H1 (cell line): ENCODE measurements at regions not wholly inside any gene's neighbourhood (a gene's known extent, or its start where the extent isn't known, plus 50 kb on each side); places are given as distances from the start of the nearest gene placed in this dataset.

ENCODE experiments used
- CTCF ChIA-PET: fragments of 300-600 bp; sonication (Branson Sonifier 250); formaldehyde crosslinking; loops from one replicate; lab custom pipeline; 2021; ENCODE audit not compliant: partially characterized antibody; lab: Charles Lee
- POLR2A ChIA-PET: fragments of 300-600 bp; sonication (Branson Sonifier 250); formaldehyde crosslinking; loops from one replicate; lab custom pipeline; 2021; ENCODE audit warnings: inconsistent platforms; ENCODE audit not compliant: partially characterized antibody; lab: Charles Lee
- DNase-seq, 2 experiments: peaks; one replicate each; pipeline versions ENCODE4 v3.0.0 to v3.0.0-alpha.2; 2010 to 2022; ENCODE audit warnings: low spot score in 2 of 2, low read depth in 1 of 2, mixed read lengths in 1 of 2
- FAIRE-seq: peaks from 2 replicates; lab custom pipeline; 2011; peaks lifted over from hg19 to GRCh38; lab: Jason Lieb, UNC
- H2AFZ ChIP-seq: 2 replicates; pipeline ENCODE4 v1.8.1; 2012; ENCODE audit warnings: low read length, inconsistent platforms
- H2AK5ac ChIP-seq: 2 replicates; pipeline ENCODE4 v1.6.1; 2013; ENCODE audit warnings: low read depth, low read length
- H2BK120ac ChIP-seq: replicated peaks from 2 replicates; pipeline ENCODE3; 2013; ENCODE audit warnings: low read depth, low read length, inconsistent platforms
- H2BK12ac ChIP-seq: 2 replicates; pipeline ENCODE4 v1.6.1; 2013; ENCODE audit warnings: low read depth, low read length
- H2BK15ac ChIP-seq: 2 replicates; pipeline ENCODE4 v1.6.1; 2013; ENCODE audit warnings: low read length
- H2BK20ac ChIP-seq: 2 replicates; pipeline ENCODE4 v1.6.1; 2013; ENCODE audit warnings: low read length
- H2BK5ac ChIP-seq: 2 replicates; pipeline ENCODE4 v1.6.1; 2013; ENCODE audit warnings: low read depth, low read length
- H3K14ac ChIP-seq: 2 replicates; pipeline ENCODE4 v1.6.1; 2013; ENCODE audit warnings: inconsistent platforms; ENCODE audit not compliant: insufficient read length
- H3K18ac ChIP-seq: 2 replicates; pipeline ENCODE4 v1.6.1; 2013; ENCODE audit warnings: low read length; ENCODE audit errors: extremely low read depth
- H3K23ac ChIP-seq: 2 replicates; pipeline ENCODE4 v1.6.1; 2013; ENCODE audit warnings: inconsistent platforms; ENCODE audit not compliant: insufficient read length
- H3K23me2 ChIP-seq: 2 replicates; pipeline ENCODE4 v1.6.1; 2013; ENCODE audit warnings: low read depth, low read length
- H3K27ac ChIP-seq: 2 replicates; pipeline ENCODE4 v1.6.1; 2011; ENCODE audit warnings: low read depth, low read length, inconsistent platforms
- H3K27me3 ChIP-seq, 4 experiments: replicated peaks in 1 of 4; 1 replicate in 1 of 4; 2 replicates in 3 of 4; pipeline versions ENCODE4 v1.6.1 to v1.8.1; 2011 to 2013; ENCODE audit warnings: low read length in 3 of 4, mild to moderate bottlenecking in 3 of 4, inconsistent platforms in 2 of 4, mixed read lengths in 2 of 4, moderate library complexity in 1 of 4; ENCODE audit not compliant: control insufficient read depth in 3 of 4, insufficient read depth in 3 of 4; ENCODE audit errors: extremely low read depth in 1 of 4
- H3K36me3 ChIP-seq, 4 experiments: 2 replicates each; pipeline versions ENCODE4 v1.6.1 to v1.8.1; 2011 to 2013; ENCODE audit warnings: mild to moderate bottlenecking in 4 of 4, low read length in 3 of 4, moderate library complexity in 2 of 4, control low read depth in 1 of 4, inconsistent platforms in 1 of 4; ENCODE audit not compliant: insufficient read depth in 4 of 4, control insufficient read depth in 2 of 4
- H3K4ac ChIP-seq: replicated peaks from 2 replicates; pipeline ENCODE3; 2013; ENCODE audit warnings: low read length, low read depth, mixed read lengths, inconsistent platforms; ENCODE audit not compliant: insufficient read length
- H3K4me1 ChIP-seq, 4 experiments: replicated peaks in 1 of 4; 1 replicate in 1 of 4; 2 replicates in 3 of 4; pipeline versions ENCODE4 v1.6.1 to v1.8.1; 2011 to 2013; ENCODE audit warnings: low read length in 3 of 4, inconsistent platforms in 2 of 4, mixed read lengths in 1 of 4; ENCODE audit not compliant: insufficient read depth in 4 of 4, control insufficient read depth in 3 of 4
- H3K4me2 ChIP-seq, 2 experiments: 2 replicates each; pipeline versions ENCODE4 v1.6.1 to v1.8.1; 2011 to 2013; ENCODE audit warnings: low read depth in 2 of 2, low read length in 2 of 2, control low read depth in 1 of 2, inconsistent platforms in 1 of 2, mild to moderate bottlenecking in 1 of 2; ENCODE audit not compliant: insufficient read depth in 1 of 2
- H3K4me3 ChIP-seq, 4 experiments: fragments of 200-600, 300-600 bp in 1 of 4; sonication (generic), shearing (Covaris generic), sonication (Bioruptor Twin) in 1 of 4; 2 replicates each; pipeline versions ENCODE4 v1.5.1 to v1.8.1; 2011 to 2016; ENCODE audit warnings: low read length in 4 of 4, low read depth in 3 of 4, control low read depth in 2 of 4, inconsistent platforms in 2 of 4, mild to moderate bottlenecking in 2 of 4, mixed read lengths in 1 of 4, moderate library complexity in 1 of 4; ENCODE audit not compliant: insufficient read depth in 2 of 4; ENCODE audit errors: extremely low read depth in 1 of 4
- H3K56ac ChIP-seq: replicated peaks from 2 replicates; pipeline ENCODE3; 2013; ENCODE audit warnings: low read depth, mild to moderate bottlenecking, mixed read lengths, low read length, inconsistent platforms; ENCODE audit not compliant: insufficient read length
- H3K79me1 ChIP-seq: 2 replicates; pipeline ENCODE4 v1.6.1; 2013; ENCODE audit warnings: low read depth, low read length, control low read depth
- H3K79me2 ChIP-seq, 2 experiments: 2 replicates each; pipeline versions ENCODE4 v1.6.1 to v1.8.1; 2012 to 2013; ENCODE audit warnings: low read length in 2 of 2, mild to moderate bottlenecking in 2 of 2, inconsistent platforms in 1 of 2; ENCODE audit not compliant: insufficient read depth in 2 of 2, control insufficient read depth in 1 of 2
- H3K9ac ChIP-seq, 4 experiments: replicated peaks in 1 of 4; 1 replicate in 1 of 4; 2 replicates in 3 of 4; pipeline versions ENCODE4 v1.6.1 to v1.8.1; 2011 to 2013; ENCODE audit warnings: low read depth in 3 of 4, low read length in 3 of 4, control low read depth in 2 of 4, mild to moderate bottlenecking in 2 of 4, moderate library complexity in 2 of 4, inconsistent platforms in 1 of 4; ENCODE audit errors: extremely low read depth in 1 of 4
- H3K9me3 ChIP-seq, 2 experiments: 2 replicates each; pipeline versions ENCODE4 v1.6.1 to v1.8.1; 2012 to 2013; ENCODE audit warnings: mild to moderate bottlenecking in 2 of 2, moderate library complexity in 2 of 2, control low read depth in 1 of 2, inconsistent platforms in 1 of 2, low read depth in 1 of 2, low read length in 1 of 2, mixed read lengths in 1 of 2; ENCODE audit not compliant: insufficient read depth in 2 of 2
- H4K20me1 ChIP-seq, 2 experiments: replicated peaks in 1 of 2; 2 replicates each; pipeline versions ENCODE3 to v1.8.1; 2011 to 2013; ENCODE audit warnings: inconsistent platforms in 2 of 2, low read length in 2 of 2, mild to moderate bottlenecking in 1 of 2; ENCODE audit not compliant: insufficient read depth in 2 of 2, control insufficient read depth in 1 of 2
- H4K5ac ChIP-seq: 2 replicates; pipeline ENCODE4 v1.6.1; 2013; ENCODE audit warnings: low read length, low read depth, mixed read lengths, inconsistent platforms; ENCODE audit not compliant: insufficient read length
- H4K8ac ChIP-seq: 2 replicates; pipeline ENCODE4 v1.8.0; 2013; ENCODE audit warnings: mild to moderate bottlenecking, moderate library complexity, low read length, inconsistent platforms; ENCODE audit not compliant: insufficient read depth; ENCODE audit errors: extremely low read depth
- H4K91ac ChIP-seq: replicated peaks from 2 replicates; pipeline ENCODE3; 2013; ENCODE audit warnings: low read length, mixed read lengths, inconsistent platforms; ENCODE audit not compliant: insufficient read length
- ASH2L ChIP-seq: fragments of 200-600, 300-600 bp; sonication (generic); IDR thresholded peaks from one replicate; pipeline ENCODE4 v1.7.1; 2017; ENCODE audit warnings: low read length
- CEBPB ChIP-seq: IDR thresholded peaks from 2 replicates; pipeline ENCODE4 v1.6.1; 2012; ENCODE audit warnings: low read depth, low read length
- CHD1 ChIP-seq: IDR thresholded peaks from 2 replicates; pipeline ENCODE4 v1.6.1; 2012; ENCODE audit warnings: low read depth, low read length, improper control_type of control experiment
- CREB1 ChIP-seq: IDR thresholded peaks from 2 replicates; pipeline ENCODE4 v1.6.1; 2012; ENCODE audit warnings: inconsistent platforms
- MAFK ChIP-seq: IDR thresholded peaks from 2 replicates; pipeline ENCODE4 v1.6.1; 2012; ENCODE audit warnings: low read depth, mild to moderate bottlenecking, improper control_type of control experiment, low read length
- RNF2 ChIP-seq: fragments of 200-900, 300-1000 bp; sonication (generic); IDR thresholded peaks from 2 replicates; pipeline ENCODE4 v1.7.1; 2016; ENCODE audit warnings: borderline replicate concordance, low read depth, mild to moderate bottlenecking, antibody characterized with exemption, low read length; ENCODE audit not compliant: poor library complexity, severe bottlenecking; ENCODE audit errors: missing control alignments
- SIRT6 ChIP-seq: IDR thresholded peaks from one replicate; pipeline ENCODE4 v1.7.1; 2012; ENCODE audit warnings: low read length, inconsistent platforms
- SP1 ChIP-seq: IDR thresholded peaks from 2 replicates; pipeline ENCODE4 v1.6.1; 2011; ENCODE audit warnings: low read depth, low read length
- SRF ChIP-seq: IDR thresholded peaks from 2 replicates; pipeline ENCODE4 v1.6.1; 2011; ENCODE audit warnings: mild to moderate bottlenecking, low read depth, low read length, moderate library complexity
- SUZ12 ChIP-seq: fragments of 200-600 bp; sonication (generic); IDR thresholded peaks from 2 replicates; pipeline ENCODE4 v1.6.1; 2012; ENCODE audit warnings: mild to moderate bottlenecking, inconsistent platforms, low read length, moderate library complexity, mixed read lengths
- TAF7 ChIP-seq: optimal IDR thresholded peaks from 2 replicates; pipeline ENCODE3; 2011; ENCODE audit warnings: low read depth, mild to moderate bottlenecking, inconsistent platforms, low read length, moderate library complexity, borderline replicate concordance
- TBP ChIP-seq: IDR thresholded peaks from 2 replicates; pipeline ENCODE4 v1.6.1; 2011; ENCODE audit warnings: low read depth, low read length, improper control_type of control experiment
- TEAD4 ChIP-seq: IDR thresholded peaks from 2 replicates; pipeline ENCODE4 v1.6.1; 2012; ENCODE audit warnings: low read depth, low read length, inconsistent platforms, mixed read lengths
- WGBS, 2 experiments: shearing (Covaris generic) in 1 of 2; methylation state at CpG; one replicate each; pipeline versions ENCODE4 v1.1.6 to v1.1.7; 2013 to 2015; ENCODE audit warnings: low lambda C conversion rate in 2 of 2, mixed read lengths in 2 of 2, inconsistent platforms in 1 of 2, low coverage in 1 of 2, missing lambda C conversion rate in 1 of 2; ENCODE audit not compliant: insufficient replicate concordance in 2 of 2, insufficient coverage in 1 of 2, insufficient read length in 1 of 2; ENCODE audit errors: extremely low coverage in 1 of 2, missing lambda C conversion rate in 1 of 2; 5-methylcytosine and 5-hydroxymethylcytosine counted together
- TF ChIP-seq, protein P1 (sequence below): IDR thresholded peaks from 2 replicates; pipeline ENCODE4 v1.6.1; 2012; ENCODE audit warnings: inconsistent platforms
- TF ChIP-seq, protein P2 (sequence below): IDR thresholded peaks from 2 replicates; pipeline ENCODE4 v1.6.1; 2011; ENCODE audit warnings: low read depth, mild to moderate bottlenecking, low read length; ENCODE audit not compliant: insufficient read depth

DNA sequence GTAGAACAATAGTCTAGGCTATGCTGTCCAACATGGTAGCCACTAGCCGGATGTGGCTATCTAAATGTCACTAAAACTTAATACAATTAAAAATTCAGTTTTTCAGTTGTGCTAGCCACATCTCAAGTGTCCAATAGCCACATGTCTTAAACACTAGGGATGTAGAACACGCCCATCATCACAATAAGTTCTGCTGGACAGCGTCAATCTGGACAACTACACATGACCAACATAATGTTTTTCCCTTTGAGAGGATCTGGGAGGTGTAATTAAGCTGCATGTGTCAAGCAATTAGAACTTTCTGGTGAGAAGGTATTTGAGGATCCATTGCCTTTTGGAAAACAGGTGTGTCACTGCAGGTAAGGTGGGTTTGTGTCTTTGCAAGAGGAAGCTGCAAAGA, 424.6 kb upstream of the WWC1 start:
- Histone ChIP-seq H3K4ac (no peak overlapping the region), H3K27ac (no peak overlapping the region), H4K91ac (no peak overlapping the region), H4K20me1 (no peaks in the 10 kb centered on the region), H2BK120ac (no peak overlapping the region), H3K79me1 (no peaks in the 10 kb centered on the region), H3K79me2 (no peaks in the 10 kb centered on the region), H2BK20ac (no peak overlapping the region), H3K27me3 (no peaks in the 10 kb centered on the region), H3K56ac (no peak overlapping the region), H2BK5ac (no peak overlapping the region), H3K18ac (no peak overlapping the region), H2BK15ac (no peak overlapping the region), H3K4me2 (no peak overlapping the region), H4K8ac (no peak overlapping the region), H4K5ac (no peak overlapping the region), H3K9ac (no peak overlapping the region), H3K23ac (no peak overlapping the region), H3K36me3 (no peaks in the 10 kb centered on the region), H2BK12ac (no peak overlapping the region), H3K4me1 (no peaks in the 10 kb centered on the region), H3K23me2 (no peaks in the 10 kb centered on the region), H3K9me3 (no peaks in the 10 kb centered on the region), H2AFZ (no peak overlapping the region), H2AK5ac (no peak overlapping the region), H3K14ac (no peak overlapping the region), H3K4me3 (no peak overlapping the region)
- CTCF ChIA-PET: interaction anchor here (0.6 to 1.6 kb wide), 2 partner anchors 50 to 167 kb away, joined by 3 to 4 read pairs; no protein-coding TSS in a partner anchor
- POLR2A ChIA-PET: no interaction called here
- 96% methylated on average over 3 of the region's 3 CpGs; no CpG with 5 or more reads in 1 of the 2 experiments for WGBS, 2 experiments
- FAIRE-seq (no peak), DNase-seq (no peak)
- TF ChIP-seq SRF: no peak
- no peak for TF ChIP-seq TEAD4
- no peak for TF ChIP-seq CEBPB
- no peak for TF ChIP-seq CREB1
- TF ChIP-seq TAF7: no peak
- no peak for TF ChIP-seq SP1
- no peak for TF ChIP-seq ASH2L
- TF ChIP-seq RNF2: no peak
- no peak for TF ChIP-seq SUZ12
- no peak for TF ChIP-seq SIRT6
- TF ChIP-seq, protein P1, sequence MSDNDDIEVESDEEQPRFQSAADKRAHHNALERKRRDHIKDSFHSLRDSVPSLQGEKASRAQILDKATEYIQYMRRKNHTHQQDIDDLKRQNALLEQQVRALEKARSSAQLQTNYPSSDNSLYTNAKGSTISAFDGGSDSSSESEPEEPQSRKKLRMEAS: no peak
- TF ChIP-seq TBP: no peak
- TF ChIP-seq, protein P2, sequence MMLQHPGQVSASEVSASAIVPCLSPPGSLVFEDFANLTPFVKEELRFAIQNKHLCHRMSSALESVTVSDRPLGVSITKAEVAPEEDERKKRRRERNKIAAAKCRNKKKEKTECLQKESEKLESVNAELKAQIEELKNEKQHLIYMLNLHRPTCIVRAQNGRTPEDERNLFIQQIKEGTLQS: no peak
- TF ChIP-seq MAFK: no peak
- no peak for TF ChIP-seq CHD1
